ENCODE measurements at regions not wholly inside any gene's neighbourhood (a gene's known extent, or its start where the extent isn't known, plus 50 kb on each side); places are given as distances from the start of the nearest gene placed in this dataset.

- Histone ChIP-seq H3K27me3 (ENCODE audit: low read depth) (no peaks in the 10 kb centered on the region), H3K9me3 (peaks cover 3% of the 10 kb centered on the region; the same call in 1 of the 2 replicates), H3K4me1 (no peaks in the 10 kb centered on the region), H3K4me3 (no peak overlapping the region), H3K36me3 (replicated peaks) (no peaks in the 10 kb centered on the region)
- no peak for DNase-seq (ENCODE audit: low spot score in 2 of 2)
- in situ Hi-C loops (cut with MboI; ENCODE audit: low sequenced_read_pairs) = no loop called here
These were observed 148.2 kb upstream of the RAI14 start for GRCh38 chr5:34507933-34508332.

- Histone ChIP-seq H3K9me3 (no peaks in the 10 kb centered on the region), H3K36me3 (replicated peaks) (no peaks in the 10 kb centered on the region), H3K27me3 (ENCODE audit: low read depth) (no peaks in the 10 kb centered on the region), H3K4me3 (no peak overlapping the region), H3K4me1 (no peaks in the 10 kb centered on the region)
- in situ Hi-C loops (cut with MboI; ENCODE audit: low sequenced_read_pairs) = no loop called here
- no peak for DNase-seq (ENCODE audit: low spot score in 2 of 2)
These were observed 146.7 kb upstream of the RAI14 start for GRCh38 chr5:34509392-34509791.

- in situ Hi-C loops (cut with MboI; ENCODE audit: low sequenced_read_pairs) = no loop called here
- Histone ChIP-seq H3K4me3 (no peak overlapping the region), H3K36me3 (replicated peaks) (no peaks in the 10 kb centered on the region), H3K4me1 (no peaks in the 10 kb centered on the region), H3K27me3 (ENCODE audit: low read depth) (no peaks in the 10 kb centered on the region), H3K9me3 (no peaks in the 10 kb centered on the region)
- no peak for DNase-seq (ENCODE audit: low spot score in 2 of 2)
These were observed 146.1 kb upstream of the RAI14 start for GRCh38 chr5:34510002-34510401.

GRCh38 chr5:34511063-34511462 lies 145.1 kb upstream of the RAI14 start:
- no peak for DNase-seq (ENCODE audit: low spot score in 2 of 2)

GRCh38 chr5:34511481-34511880 lies 144.6 kb upstream of the RAI14 start:
- in situ Hi-C loops (cut with MboI; ENCODE audit: low sequenced_read_pairs) = no loop called here
- no peak for DNase-seq (ENCODE audit: low spot score in 2 of 2)
- H3K4me3 ChIP-seq = no peak overlapping the region
- H3K9me3 ChIP-seq = no peaks in the 10 kb centered on the region
- no peaks in the 10 kb centered on the region for H3K27me3 ChIP-seq (ENCODE audit: low read depth)
- H3K36me3 ChIP-seq (replicated peaks) = no peaks in the 10 kb centered on the region
- no peaks in the 10 kb centered on the region for H3K4me1 ChIP-seq

More at GRCh38 chr5:34511063-34511462, 145.1 kb upstream of the RAI14 start:
- Histone ChIP-seq H3K9me3 (no peaks in the 10 kb centered on the region), H3K4me1 (no peaks in the 10 kb centered on the region), H3K4me3 (no peak overlapping the region), H3K27me3 (ENCODE audit: low read depth) (no peaks in the 10 kb centered on the region), H3K36me3 (replicated peaks) (no peaks in the 10 kb centered on the region)
- in situ Hi-C loops (cut with MboI; ENCODE audit: low sequenced_read_pairs) = no loop called here

- Histone ChIP-seq H3K9me3 (no peaks in the 10 kb centered on the region), H3K36me3 (replicated peaks) (no peaks in the 10 kb centered on the region), H3K4me3 (no peak overlapping the region), H3K27me3 (ENCODE audit: low read depth) (no peaks in the 10 kb centered on the region), H3K4me1 (no peaks in the 10 kb centered on the region)
- DNase-seq (ENCODE audit: low spot score in 2 of 2) = no peak
- in situ Hi-C loops (cut with MboI; ENCODE audit: low sequenced_read_pairs) = no loop called here
These were observed 144.2 kb upstream of the RAI14 start for GRCh38 chr5:34511915-34512314.

GRCh38 chr5:34516166-34516565 lies 140.0 kb upstream of the RAI14 start:
- no peaks in the 10 kb centered on the region; the same call in 1 of the 2 replicates for H3K27me3 ChIP-seq (ENCODE audit: low read depth)
- H3K36me3 ChIP-seq (replicated peaks) = no peaks in the 10 kb centered on the region
- H3K4me3 ChIP-seq = no peak overlapping the region
- in situ Hi-C loops (cut with MboI; ENCODE audit: low sequenced_read_pairs) = no loop called here
- H3K4me1 ChIP-seq = no peaks in the 10 kb centered on the region
- DNase-seq (ENCODE audit: low spot score in 2 of 2) = no peak
- no peaks in the 10 kb centered on the region for H3K9me3 ChIP-seq

DNA sequence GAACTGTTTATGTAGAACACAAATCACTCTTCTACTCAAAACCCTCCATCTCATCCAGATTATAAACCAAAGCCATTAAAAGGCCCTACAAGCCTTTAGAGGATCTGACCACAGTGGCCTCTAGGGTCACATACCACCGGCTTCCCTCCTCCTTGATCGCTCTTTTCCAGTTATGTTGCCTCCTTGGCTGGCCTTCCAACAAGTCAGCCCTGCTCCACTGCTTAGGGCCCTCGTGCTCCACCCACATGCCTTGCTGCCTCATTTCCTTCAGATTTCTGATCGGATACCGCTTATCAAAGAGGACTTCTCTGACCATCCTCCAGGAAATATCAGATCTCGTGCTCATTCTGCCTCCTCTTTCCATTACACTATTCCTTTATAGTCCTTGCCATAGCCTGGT lies 139.4 kb upstream of the RAI14 start:
- H3K4me3 ChIP-seq = no peak overlapping the region
- no peaks in the 10 kb centered on the region for H3K4me1 ChIP-seq
- no peaks in the 10 kb centered on the region; the same call in 1 of the 2 replicates for H3K27me3 ChIP-seq (ENCODE audit: low read depth)
- in situ Hi-C loops (cut with MboI; ENCODE audit: low sequenced_read_pairs) = no loop called here
- DNase-seq (ENCODE audit: low spot score in 2 of 2) = no peak
- no peaks in the 10 kb centered on the region for H3K9me3 ChIP-seq
- no peaks in the 10 kb centered on the region for H3K36me3 ChIP-seq (replicated peaks)

- Histone ChIP-seq H3K27me3 (ENCODE audit: low read depth) (no peaks in the 10 kb centered on the region; the same call in 1 of the 2 replicates), H3K9me3 (no peaks in the 10 kb centered on the region), H3K36me3 (replicated peaks) (no peaks in the 10 kb centered on the region), H3K4me3 (no peak overlapping the region), H3K4me1 (no peaks in the 10 kb centered on the region)
- in situ Hi-C loops (cut with MboI; ENCODE audit: low sequenced_read_pairs) = no loop called here
- DNase-seq (ENCODE audit: low spot score in 2 of 2) = no peak
These were observed 138.9 kb upstream of the RAI14 start for GRCh38 chr5:34517249-34517648.

- Histone ChIP-seq H3K4me1 (no peaks in the 10 kb centered on the region), H3K4me3 (no peak overlapping the region), H3K9me3 (no peaks in the 10 kb centered on the region), H3K36me3 (replicated peaks) (no peaks in the 10 kb centered on the region), H3K27me3 (ENCODE audit: low read depth) (no peaks in the 10 kb centered on the region; the same call in 1 of the 2 replicates)
- DNase-seq (ENCODE audit: low spot score in 2 of 2) = no peak
- in situ Hi-C loops (cut with MboI; ENCODE audit: low sequenced_read_pairs) = loop anchor here (10.0 kb wide), 1 partner anchor 375 kb away; no protein-coding TSS in a partner anchor
These were observed 136.5 kb upstream of the RAI14 start for GRCh38 chr5:34519489-34520220.

- Histone ChIP-seq H3K4me1 (no peaks in the 10 kb centered on the region), H3K27me3 (ENCODE audit: low read depth) (no peaks in the 10 kb centered on the region; the same call in 1 of the 2 replicates)
These were observed 134.4 kb upstream of the RAI14 start for GRCh38 chr5:34521628-34522290.

DNA sequence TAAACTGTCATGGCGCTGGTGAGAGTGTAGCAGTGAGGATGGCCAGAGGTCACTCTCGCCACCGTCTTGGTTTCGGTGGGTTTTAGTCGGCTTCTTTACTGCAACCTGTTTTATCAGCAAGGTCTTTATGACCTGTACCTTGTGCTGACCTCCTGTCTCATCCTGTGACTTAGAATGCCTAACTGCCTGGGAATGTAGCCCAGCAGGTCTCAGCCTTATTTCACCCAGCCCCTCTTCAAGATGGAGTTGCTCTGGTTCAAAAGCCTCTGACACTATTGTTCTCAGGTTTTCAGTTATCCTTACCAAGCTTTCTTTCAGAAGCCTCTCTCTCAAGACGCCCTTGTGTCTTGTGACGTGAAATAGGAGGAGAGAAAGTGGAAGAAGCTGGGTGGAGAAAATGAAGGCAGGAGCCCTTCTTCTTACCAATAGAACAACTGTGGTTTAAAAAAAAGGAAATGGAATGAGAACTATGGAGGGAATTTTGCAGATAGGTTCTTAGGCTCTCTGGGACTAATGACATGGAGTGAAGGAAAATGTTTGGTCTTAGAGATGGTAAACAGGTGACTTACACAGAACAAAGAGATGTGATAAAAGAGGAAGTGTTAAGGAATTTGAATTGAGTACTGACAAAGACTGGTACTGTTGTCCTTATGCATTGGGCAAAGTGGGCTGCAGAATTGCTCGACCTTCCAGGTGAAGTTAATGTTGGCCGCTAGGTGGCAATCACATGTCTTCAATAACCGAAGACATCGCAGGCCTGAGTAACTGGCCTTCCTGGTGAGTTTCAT lies 133.3 kb upstream of the RAI14 start:
- no peaks in the 10 kb centered on the region for H3K36me3 ChIP-seq (replicated peaks)
- no peaks in the 10 kb centered on the region for H3K9me3 ChIP-seq
- no peaks in the 10 kb centered on the region for H3K4me1 ChIP-seq
- no peaks in the 10 kb centered on the region; the same call in 1 of the 2 replicates for H3K27me3 ChIP-seq (ENCODE audit: low read depth)
- no peak overlapping the region for H3K4me3 ChIP-seq
- DNase-seq (ENCODE audit: low spot score in 2 of 2) = peak; percentile 65 to 78
- in situ Hi-C loops (cut with MboI; ENCODE audit: low sequenced_read_pairs) = loop anchor here (10.0 kb wide), 1 partner anchor 372 kb away; no protein-coding TSS in a partner anchor

More at GRCh38 chr5:34521628-34522290, 134.4 kb upstream of the RAI14 start:
- Histone ChIP-seq H3K9me3 (no peaks in the 10 kb centered on the region), H3K36me3 (replicated peaks) (no peaks in the 10 kb centered on the region), H3K4me3 (no peak overlapping the region)
- in situ Hi-C loops (cut with MboI; ENCODE audit: low sequenced_read_pairs) = loop anchor here (10.0 kb wide), 1 partner anchor 373 kb away; no protein-coding TSS in a partner anchor
- no peak for DNase-seq (ENCODE audit: low spot score in 2 of 2)

DNA sequence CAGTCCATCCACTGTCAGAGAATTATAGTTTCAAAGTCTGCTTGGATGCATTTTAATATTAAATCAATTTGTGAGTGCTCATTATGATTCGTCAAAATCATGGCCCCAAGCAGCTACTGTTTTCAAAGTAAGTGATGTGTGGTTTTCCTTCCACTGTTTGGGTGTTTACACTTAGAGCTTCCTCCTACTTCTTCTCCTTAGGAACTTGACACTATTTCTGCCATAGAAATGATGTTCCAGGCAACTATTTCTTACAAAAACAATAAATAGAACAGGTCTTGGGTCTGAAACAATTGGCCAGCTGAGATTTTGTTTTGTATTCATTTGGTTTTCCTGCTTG lies 132.8 kb upstream of the RAI14 start:
- Histone ChIP-seq H3K4me1 (no peaks in the 10 kb centered on the region), H3K36me3 (replicated peaks) (no peaks in the 10 kb centered on the region), H3K27me3 (ENCODE audit: low read depth) (no peaks in the 10 kb centered on the region; the same call in 1 of the 2 replicates), H3K4me3 (no peak overlapping the region), H3K9me3 (no peaks in the 10 kb centered on the region)
- DNase-seq (ENCODE audit: low spot score in 2 of 2) = no peak
- in situ Hi-C loops (cut with MboI; ENCODE audit: low sequenced_read_pairs) = loop anchor here (10.0 kb wide), 1 partner anchor 371 kb away; no protein-coding TSS in a partner anchor
